ENCODE measurements at regions not wholly inside any gene's neighbourhood (a gene's known extent, or its start where the extent isn't known, plus 50 kb on each side); places are given as distances from the start of the nearest gene placed in this dataset.

DNA sequence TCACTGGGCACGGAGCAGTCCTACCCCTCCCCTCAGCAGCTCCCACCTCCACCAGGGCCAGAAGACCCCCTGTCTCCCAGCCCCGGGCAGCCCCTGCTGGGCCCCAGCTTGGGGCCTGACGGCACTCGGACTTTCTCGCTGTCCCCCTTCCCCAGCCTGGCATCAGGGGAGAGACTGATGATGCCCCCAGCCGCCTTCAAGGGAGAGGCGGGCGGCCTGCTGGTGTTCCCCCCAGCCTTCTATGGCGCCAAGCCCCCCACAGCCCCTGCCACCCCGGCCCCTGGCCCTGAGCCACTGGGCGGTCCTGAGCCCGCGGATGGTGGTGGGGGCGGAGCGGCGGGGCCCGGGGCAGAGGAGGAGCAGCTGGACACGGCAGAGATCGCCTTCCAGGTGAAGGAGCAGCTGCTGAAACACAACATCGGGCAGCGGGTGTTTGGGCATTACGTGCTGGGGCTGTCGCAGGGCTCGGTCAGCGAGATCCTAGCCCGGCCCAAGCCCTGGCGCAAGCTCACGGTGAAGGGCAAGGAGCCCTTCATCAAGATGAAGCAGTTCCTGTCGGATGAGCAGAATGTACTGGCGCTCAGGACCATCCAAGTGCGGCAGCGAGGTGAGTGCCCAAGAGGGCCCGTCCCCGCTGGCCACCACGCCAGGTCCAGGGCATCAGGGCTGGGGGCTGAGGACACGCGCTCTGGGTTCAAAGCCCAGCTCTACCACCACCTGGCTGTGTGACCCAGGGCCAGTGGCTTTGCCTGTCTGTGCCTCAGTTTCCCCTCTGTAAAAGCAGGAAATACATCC lies 58.6 kb downstream of the PHETA1 start:
- DNase-seq (ENCODE audit: extremely low read depth, insufficient read length): no peak
- H3K27me3 ChIP-seq (replicated peaks; ENCODE audit: control insufficient read depth, insufficient read depth, low read length): no peaks in the 10 kb centered on the region
- TF ChIP-seq CTCF (IDR thresholded peaks at IDR 0.05; ENCODE audit: insufficient read depth, low read length, poor library complexity, severe bottlenecking): no peak
- no peak overlapping the region for H3K4me3 ChIP-seq (replicated peaks; ENCODE audit: low read depth, low read length)
- no peaks in the 10 kb centered on the region for H3K36me3 ChIP-seq (ENCODE audit: control insufficient read depth, insufficient read depth, low read length)

- H3K4me3 ChIP-seq (replicated peaks; ENCODE audit: low read depth, low read length): no peak overlapping the region
- no peaks in the 10 kb centered on the region for H3K36me3 ChIP-seq (ENCODE audit: control insufficient read depth, insufficient read depth, low read length)
- DNase-seq (ENCODE audit: extremely low read depth, insufficient read length): no peak
- TF ChIP-seq CTCF (IDR thresholded peaks at IDR 0.05; ENCODE audit: insufficient read depth, low read length, poor library complexity, severe bottlenecking): no peak
- no peaks in the 10 kb centered on the region for H3K27me3 ChIP-seq (replicated peaks; ENCODE audit: control insufficient read depth, insufficient read depth, low read length)
Observed at GRCh38 chr12:111309584-111309983, 59.3 kb downstream of the PHETA1 start.

DNA sequence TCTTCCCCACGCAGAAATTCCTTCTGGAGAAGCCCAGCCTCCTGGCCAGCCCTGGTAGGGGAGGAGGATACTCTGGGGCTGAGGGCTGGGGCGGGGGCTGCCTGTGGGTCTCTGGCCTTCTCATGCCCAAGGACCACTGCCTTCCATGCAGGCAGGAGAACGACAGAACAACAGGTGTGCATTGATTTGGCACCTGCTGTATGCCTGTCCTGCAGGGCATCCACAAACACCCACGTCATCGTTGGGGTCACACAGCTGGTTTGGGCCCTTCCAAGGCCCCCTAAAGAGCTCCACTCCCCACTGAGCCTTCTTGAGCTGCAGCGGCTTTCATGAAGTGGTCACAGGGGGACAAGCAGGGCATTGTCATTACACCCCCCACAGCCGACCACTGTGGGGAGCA lies 60.4 kb downstream of the PHETA1 start:
- Histone ChIP-seq H3K36me3 (ENCODE audit: control insufficient read depth, insufficient read depth, low read length) (no peaks in the 10 kb centered on the region), H3K4me3 (replicated peaks; ENCODE audit: low read depth, low read length) (no peak overlapping the region), H3K27me3 (replicated peaks; ENCODE audit: control insufficient read depth, insufficient read depth, low read length) (no peaks in the 10 kb centered on the region)
- no peak for DNase-seq (ENCODE audit: extremely low read depth, insufficient read length)
- TF ChIP-seq CTCF (IDR thresholded peaks at IDR 0.05; ENCODE audit: insufficient read depth, low read length, poor library complexity, severe bottlenecking): no peak

- Histone ChIP-seq H3K27me3 (replicated peaks; ENCODE audit: control insufficient read depth, insufficient read depth, low read length) (no peaks in the 10 kb centered on the region), H3K36me3 (ENCODE audit: control insufficient read depth, insufficient read depth, low read length) (no peaks in the 10 kb centered on the region), H3K4me3 (replicated peaks; ENCODE audit: low read depth, low read length) (no peak overlapping the region)
- DNase-seq (ENCODE audit: extremely low read depth, insufficient read length): no peak
- peak; percentile 75 for TF ChIP-seq CTCF (IDR thresholded peaks at IDR 0.05; ENCODE audit: insufficient read depth, low read length, poor library complexity, severe bottlenecking)
Observed at GRCh38 chr12:111304642-111305071, 64.2 kb downstream of the PHETA1 start.

GRCh38 chr12:111303531-111303930 lies 65.4 kb downstream of the PHETA1 start:
- TF ChIP-seq CTCF (IDR thresholded peaks at IDR 0.05; ENCODE audit: insufficient read depth, low read length, poor library complexity, severe bottlenecking): no peak
- Histone ChIP-seq H3K27me3 (replicated peaks; ENCODE audit: control insufficient read depth, insufficient read depth, low read length) (no peaks in the 10 kb centered on the region), H3K36me3 (ENCODE audit: control insufficient read depth, insufficient read depth, low read length) (no peaks in the 10 kb centered on the region), H3K4me3 (replicated peaks; ENCODE audit: low read depth, low read length) (no peak overlapping the region)
- no peak for DNase-seq (ENCODE audit: extremely low read depth, insufficient read length)

All from GM06990 (cell line).